Activated T-cell treated with anti-CD3 and anti-CD28 coated beads, Interleukin-2, amount 50 U/mL, for 1 hour (primary cell): ENCODE measurements at regions not wholly inside any gene's neighbourhood (a gene's known extent, or its start where the extent isn't known, plus 50 kb on each side); places are given as distances from the start of the nearest gene placed in this dataset.

Experiments
- DNase-seq: peaks from one replicate; pipeline ENCODE4 v3.0.0-alpha.2; 2020

GRCh38 chr1:4506591-4506990 lies 147.8 kb upstream of the AJAP1 start:
- no peak for DNase-seq

- no peak for DNase-seq
These were observed 145.2 kb upstream of the AJAP1 start for GRCh38 chr1:4509206-4509605.

DNA sequence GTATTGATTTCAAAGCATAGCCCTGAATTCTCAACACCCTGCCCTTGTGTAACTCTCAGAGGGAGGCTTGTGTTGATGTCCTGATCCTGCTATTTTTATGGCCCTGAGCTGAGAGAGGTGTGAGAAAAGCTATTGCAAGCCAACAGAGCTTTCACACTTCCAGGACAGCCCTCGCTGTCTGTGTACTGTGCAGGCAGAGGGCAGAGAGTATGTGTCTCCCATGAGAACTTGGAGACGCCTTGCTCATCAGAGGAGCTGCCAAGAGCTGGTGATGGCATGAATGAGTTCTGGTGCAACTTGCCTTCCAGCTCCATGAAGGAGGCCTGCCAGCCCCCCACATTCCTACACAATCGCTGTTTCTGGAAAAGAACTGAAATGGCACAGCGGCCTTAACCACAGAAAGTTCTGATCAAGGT lies 144.1 kb upstream of the AJAP1 start:
- no peak for DNase-seq

- DNase-seq = no peak
These were observed 143.0 kb upstream of the AJAP1 start for GRCh38 chr1:4511374-4511773.

DNA sequence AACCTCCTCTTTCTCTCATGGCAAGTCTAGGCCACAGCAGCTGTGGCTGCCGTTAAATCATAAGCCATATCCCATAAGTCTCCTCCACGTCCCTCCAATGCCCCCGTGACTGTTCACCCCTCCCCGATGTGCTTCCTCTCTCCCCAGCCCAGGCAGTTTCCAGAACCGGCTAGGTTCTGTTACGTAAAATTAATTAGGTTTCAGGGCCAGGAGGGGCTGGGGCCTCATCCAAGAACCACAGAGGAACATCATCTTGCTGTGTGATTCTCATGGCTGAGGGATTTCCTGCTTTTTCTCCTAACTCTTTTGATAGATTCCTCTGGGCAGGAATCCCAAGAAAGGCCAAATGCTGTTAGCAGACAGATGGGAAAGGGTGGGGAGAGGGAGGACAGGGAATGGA lies 141.8 kb upstream of the AJAP1 start:
- no peak for DNase-seq

DNA sequence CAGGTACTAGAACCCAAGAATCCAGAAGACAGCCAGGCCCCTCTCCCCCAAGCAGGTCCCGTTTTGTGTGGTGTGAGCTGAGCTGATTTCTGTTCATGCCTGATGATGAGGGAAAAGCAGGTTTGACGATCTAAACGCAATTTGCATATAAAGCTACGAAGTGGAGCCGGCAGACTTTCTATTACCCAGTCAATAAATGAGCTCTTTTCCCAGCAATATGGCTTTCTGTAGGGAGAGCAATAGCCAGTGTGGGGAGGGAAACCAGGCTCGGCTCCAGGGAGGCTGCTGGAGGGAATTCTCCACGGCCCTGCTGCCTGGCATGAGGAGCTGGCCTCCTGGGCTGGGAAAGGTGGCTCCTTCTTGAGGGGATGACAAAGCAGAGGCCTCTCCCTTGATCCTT lies 140.7 kb upstream of the AJAP1 start:
- no peak for DNase-seq

- DNase-seq = no peak
These were observed 138.6 kb upstream of the AJAP1 start for GRCh38 chr1:4515727-4516289.

- no peak for DNase-seq
These were observed 137.8 kb upstream of the AJAP1 start for GRCh38 chr1:4516596-4516995.

DNA sequence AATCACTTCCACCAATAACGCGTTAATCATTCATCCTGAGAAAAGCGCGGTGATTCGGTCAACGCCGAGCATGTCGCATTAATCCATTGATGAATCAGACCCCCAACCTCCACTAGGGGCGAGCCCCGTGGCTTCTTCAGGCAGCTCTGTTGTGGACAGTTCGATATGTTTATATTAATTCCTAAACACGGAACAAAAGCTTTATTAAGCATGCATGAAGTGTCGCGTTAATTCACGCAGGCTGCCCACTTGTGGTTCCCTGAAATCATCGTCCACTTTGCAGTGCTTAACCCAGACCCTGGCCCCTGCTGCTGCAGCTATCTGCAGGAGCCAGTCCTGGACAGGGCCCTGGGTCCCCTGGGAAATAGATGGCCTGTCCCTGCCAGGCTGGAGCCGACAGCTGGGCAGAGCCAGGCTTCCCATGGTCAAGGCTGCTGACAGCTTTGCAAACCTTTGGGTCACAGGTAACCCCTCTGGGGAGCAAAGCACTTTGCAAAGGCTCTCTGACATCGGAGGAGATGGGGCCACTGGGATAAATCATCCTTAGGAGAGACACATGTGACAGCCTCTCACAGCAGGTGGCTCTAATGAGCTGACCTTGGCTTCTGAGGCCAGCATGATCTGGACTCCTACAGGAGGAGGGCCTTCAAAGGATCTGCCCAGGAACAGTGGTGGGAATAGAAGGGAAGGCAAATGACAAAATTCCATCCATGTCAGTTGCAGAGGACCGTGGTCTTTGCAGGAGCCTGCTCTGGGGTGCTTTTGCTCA lies 137.0 kb upstream of the AJAP1 start:
- DNase-seq = no peak

- DNase-seq = no peak
These were observed 135.8 kb upstream of the AJAP1 start for GRCh38 chr1:4518621-4519020.

DNA sequence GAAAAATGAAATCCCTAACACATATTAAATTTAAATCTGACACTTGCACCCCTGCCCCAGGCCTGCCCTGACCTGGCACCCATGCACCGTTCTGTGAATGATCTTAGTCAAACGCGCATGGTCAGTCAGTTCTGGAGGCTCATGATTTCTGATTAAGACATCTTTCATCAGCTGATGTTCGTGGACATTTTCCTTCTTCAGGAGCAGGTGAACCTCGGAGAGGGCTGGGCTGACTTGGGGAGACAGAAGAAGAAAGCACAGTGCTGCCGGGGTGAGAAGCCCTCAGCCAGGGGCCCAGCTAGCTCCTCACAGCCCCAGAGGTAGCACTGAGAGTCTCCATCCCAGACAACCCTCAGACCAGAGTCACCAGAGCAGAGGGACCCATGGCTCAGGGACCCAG lies 134.5 kb upstream of the AJAP1 start:
- no peak for DNase-seq

DNA sequence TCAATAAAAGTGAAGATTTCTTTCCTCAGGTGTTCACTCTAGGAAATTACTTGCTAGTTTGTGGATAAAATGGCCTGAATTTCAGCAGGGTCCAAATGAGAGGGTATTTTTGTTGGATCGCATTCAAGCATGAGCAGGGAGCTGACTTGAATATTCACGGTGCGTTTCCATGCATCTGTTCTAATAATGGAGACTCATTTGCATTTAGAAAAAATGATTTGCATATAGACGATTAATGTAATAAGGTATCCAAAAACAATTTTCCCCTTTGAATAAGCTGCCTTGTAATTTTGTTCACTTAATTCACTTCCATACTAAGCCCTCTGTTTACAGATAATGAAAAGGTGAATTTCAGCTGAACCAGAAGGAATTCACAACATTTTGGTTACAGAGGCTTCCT lies 130.9 kb upstream of the AJAP1 start:
- no peak for DNase-seq

DNA sequence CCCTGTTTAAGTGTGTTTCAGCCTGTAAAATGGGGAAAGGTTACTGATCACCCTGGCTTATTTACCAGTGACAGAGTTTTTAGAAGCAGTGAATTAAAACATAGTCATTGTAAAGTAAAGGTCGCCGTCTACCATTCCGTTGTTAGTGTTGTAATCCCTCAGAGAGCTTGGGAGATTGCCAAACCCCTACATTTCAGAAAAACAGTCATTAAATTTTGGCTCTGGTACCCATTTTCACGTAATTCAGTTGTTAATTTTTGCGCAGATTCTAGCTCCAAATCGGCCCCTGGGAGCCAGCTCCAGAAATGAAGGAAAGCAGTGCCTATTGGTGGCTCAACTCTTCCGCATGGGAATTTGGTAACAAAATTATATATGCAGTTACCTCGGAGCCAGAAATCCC lies 127.7 kb upstream of the AJAP1 start:
- no peak for DNase-seq

GRCh38 chr1:4527819-4528218 lies 126.6 kb upstream of the AJAP1 start:
- DNase-seq = no peak

GRCh38 chr1:4528590-4528989 lies 125.8 kb upstream of the AJAP1 start:
- no peak for DNase-seq

DNA sequence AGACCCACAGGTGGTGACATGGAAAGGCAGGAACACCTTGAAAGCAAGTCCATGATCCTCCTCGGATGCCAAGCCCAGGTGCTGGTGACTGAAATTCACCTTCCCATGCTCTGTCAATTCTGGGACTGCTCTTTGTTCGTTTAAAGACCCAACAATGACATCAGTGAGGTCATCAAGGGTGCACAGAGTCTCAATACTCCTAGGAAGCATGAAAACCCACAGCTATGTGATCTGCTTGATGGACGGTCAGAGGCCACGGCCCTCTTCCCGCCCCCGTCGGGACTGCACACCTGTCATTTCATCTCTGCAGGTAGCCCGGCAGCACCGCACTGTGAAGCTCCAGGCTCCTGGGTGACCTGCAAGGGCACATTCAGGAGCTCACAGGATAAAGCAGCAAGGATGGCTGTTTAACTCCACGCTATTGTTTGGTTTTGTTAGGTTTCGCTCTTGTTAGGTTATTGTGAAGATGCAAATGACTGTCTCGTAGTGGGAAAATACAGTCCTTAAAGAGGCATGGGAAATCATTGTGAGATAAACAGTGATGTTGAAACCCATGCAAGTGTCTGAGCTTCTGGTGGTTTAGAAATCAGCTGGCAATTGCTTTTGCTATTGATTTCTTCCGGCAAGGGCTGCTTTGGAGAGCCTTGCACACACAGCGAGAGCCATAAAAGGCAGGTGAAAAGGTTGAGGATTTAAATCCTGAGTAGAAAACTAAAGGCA lies 124.8 kb upstream of the AJAP1 start:
- no peak for DNase-seq

DNA sequence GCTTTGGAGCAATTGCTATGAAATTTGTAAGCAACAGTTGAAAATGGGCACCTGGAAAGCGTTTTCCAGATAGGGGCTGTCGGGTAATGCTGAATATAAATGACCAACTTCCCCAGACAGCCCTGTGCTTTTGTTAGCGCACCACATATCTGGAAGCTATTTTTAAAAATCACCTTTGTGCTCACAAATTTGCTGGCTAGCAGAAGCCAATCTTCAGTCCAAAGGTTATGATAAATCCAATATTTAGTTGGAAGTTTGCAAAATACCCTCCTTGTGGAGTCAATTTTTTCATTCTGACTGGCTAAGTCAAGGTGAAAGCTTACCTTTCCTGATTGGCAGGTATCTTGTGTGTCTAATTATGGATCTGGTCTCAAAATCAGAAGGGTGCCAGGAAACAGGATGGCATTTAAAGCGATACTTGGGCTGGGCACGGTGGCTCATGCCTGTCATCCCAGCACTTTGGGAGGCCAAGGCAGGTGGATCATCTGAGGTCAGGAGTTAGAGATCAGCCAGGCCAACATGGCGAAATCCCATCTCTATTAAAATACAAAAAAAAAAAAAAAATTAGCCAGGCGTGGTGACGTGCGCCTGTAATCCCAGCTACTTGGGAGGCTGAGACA lies 124.1 kb upstream of the AJAP1 start:
- no peak for DNase-seq

- no peak for DNase-seq
These were observed 122.6 kb upstream of the AJAP1 start for GRCh38 chr1:4531842-4532241.

DNA sequence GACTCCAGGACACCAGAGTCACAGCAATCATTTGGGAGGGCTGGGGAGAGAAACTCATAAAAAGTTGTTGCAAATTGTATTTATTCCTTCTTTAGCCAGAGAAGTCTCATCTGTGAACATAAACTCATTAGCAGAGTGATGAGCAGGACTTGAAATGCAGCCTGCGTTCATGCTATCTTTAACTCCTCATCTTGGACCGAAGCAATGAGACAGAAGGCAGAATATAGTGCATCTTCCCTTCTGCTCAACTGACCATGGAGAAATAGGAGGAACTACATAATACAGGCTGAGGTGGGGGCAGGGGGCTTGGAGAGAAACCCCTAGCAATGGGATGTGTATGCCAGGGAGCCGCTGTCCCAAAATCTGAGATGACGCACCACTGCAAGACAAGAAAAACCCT lies 121.8 kb upstream of the AJAP1 start:
- no peak for DNase-seq

- DNase-seq = no peak
These were observed 107.5 kb upstream of the AJAP1 start for GRCh38 chr1:4546911-4547310.

DNA sequence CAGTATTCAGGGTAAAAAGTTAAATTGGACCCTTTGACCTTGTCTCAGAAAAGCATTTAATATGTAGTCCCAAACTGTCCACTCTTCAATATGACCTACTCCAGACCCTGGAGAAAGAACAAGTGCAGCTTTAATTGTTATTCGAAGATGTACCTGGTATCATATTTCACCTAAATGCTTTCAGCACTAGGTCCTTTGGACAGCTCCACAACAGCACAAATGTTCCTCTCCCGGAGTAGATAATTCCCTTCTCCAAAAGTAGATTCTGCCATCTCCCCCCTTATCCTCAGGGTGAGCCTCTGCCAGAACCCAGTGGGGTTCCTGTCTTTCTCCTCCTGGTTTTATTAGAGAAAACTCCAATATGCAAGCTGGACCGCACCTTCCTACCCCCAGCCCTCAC lies 104.5 kb upstream of the AJAP1 start:
- DNase-seq = no peak

GRCh38 chr1:4550941-4551340 lies 103.5 kb upstream of the AJAP1 start:
- DNase-seq = no peak

DNA sequence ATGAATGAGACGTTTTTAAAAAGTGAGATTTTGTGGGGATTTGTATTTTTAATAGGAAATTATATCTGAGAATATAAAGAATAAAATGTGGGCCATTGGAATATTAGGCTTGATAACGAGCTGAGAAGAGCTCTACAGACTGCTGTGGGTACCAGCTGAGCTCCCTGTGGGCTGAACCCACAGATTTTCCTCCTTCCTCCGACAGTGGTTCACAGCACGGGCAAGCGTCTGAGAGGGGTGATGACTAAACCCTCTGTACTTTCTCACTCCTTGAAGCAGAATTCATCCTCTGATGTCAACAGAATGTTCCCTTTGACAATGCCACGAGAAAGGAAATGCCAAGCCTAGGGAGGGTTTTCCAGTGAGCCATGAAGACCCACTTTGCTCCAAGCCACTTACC lies 102.7 kb upstream of the AJAP1 start:
- DNase-seq = no peak

DNA sequence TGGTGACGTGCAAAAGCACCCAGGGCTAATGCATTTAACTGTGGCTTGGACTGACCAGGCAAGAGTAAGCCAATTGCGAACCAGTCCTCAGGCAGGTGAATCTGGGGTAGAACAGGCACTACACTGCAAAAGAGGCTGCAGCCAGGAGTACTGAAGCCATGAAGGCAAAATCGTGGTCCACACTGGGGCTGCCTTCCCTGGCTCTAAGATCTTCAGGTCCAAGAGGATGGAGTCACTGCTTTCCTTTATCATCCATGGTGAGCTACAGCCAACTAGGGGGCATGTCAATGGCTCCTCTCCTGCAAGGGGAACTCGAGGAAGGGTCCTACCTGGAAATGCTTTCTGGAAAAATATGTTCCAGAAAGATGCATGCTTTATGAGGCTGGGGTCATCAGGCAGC lies 100.6 kb upstream of the AJAP1 start:
- DNase-seq = no peak
